Uterus (tissue), 2 donors: ENCODE measurements at regions not wholly inside any gene's neighbourhood (a gene's known extent, or its start where the extent isn't known, plus 50 kb on each side); places are given as distances from the start of the nearest gene placed in this dataset.

Experiments used
- CTCF ChIP-seq, 4 experiments: fragments of 200-600 bp in 2 of 4; fragments of 450-650 bp in 2 of 4; sonication (generic) in 2 of 4; IDR thresholded peaks; one replicate each; pipeline ENCODE4 v1.5.1; 2016 to 2019; ENCODE audit warnings: antibody characterized with exemption in 4 of 4, mild to moderate bottlenecking in 2 of 4, moderate library complexity in 1 of 4
- POLR2A ChIP-seq, 2 donors: fragments of 450-650 bp; IDR thresholded peaks; one replicate each; pipeline ENCODE4 v1.6.1; 2016; ENCODE audit warnings: antibody characterized with exemption in 2 of 2, mild to moderate bottlenecking in 1 of 2, moderate library complexity in 1 of 2

GRCh38 chrX:26670521-26670920 is 454.6 kb downstream of the MAGEB5 start:
- TF ChIP-seq CTCF (IDR thresholded peaks at IDR 0.05) (no peak), POLR2A (IDR thresholded peaks at IDR 0.05) (no peak)
